DND-41 (cell line): ENCODE measurements at regions not wholly inside any gene's neighbourhood (a gene's known extent, or its start where the extent isn't known, plus 50 kb on each side); places are given as distances from the start of the nearest gene placed in this dataset.

Experiments
- CTCF ChIP-seq: IDR thresholded peaks from 2 replicates; pipeline ENCODE4 v1.5.1; 2012; ENCODE audit warnings: borderline replicate concordance, low read length, moderate library complexity, mild to moderate bottlenecking; ENCODE audit not compliant: poor library complexity, severe bottlenecking; ENCODE audit errors: extremely low read depth
- EZH2 ChIP-seq: IDR thresholded peaks from 3 replicates; pipeline ENCODE4 v1.6.1; 2012; ENCODE audit warnings: borderline replicate concordance, low read depth, mild to moderate bottlenecking, moderate library complexity, low read length, inconsistent platforms; ENCODE audit not compliant: severe bottlenecking

DNA sequence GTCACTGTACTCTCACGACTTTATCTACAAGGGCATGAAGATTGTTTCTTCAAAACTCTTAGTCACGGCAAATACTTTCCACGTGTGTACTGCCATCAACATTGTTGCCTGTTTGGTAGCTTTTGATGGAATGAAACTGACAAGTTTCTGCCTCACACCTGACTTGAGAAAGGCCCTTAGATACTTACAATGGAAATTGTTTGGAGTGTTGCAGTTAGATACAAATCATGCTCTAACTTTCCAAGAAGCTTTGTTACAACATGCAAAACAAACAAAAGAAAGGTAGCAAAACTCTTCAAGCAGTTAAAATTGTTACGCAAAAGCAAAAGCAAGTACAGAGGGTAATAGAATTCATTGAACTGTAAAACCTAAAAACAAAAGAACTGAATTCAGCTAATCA, 91.1 kb upstream of the TLE4 start:
- TF ChIP-seq CTCF: no peak
- TF ChIP-seq EZH2: no peak
